NCI-H146 (cell line): ENCODE measurements at regions not wholly inside any gene's neighbourhood (a gene's known extent, or its start where the extent isn't known, plus 50 kb on each side); places are given as distances from the start of the nearest gene placed in this dataset.
"Not testable (repeated sequence)": the region's sequence is repeated elsewhere in the genome, so short reads cannot be mapped to it uniquely, and the experiment has no call there.

Experiments used
- DNase-seq: peaks from one replicate; lab custom pipeline; 2025; lab: John Stamatoyannopoulos, UW

- no peak for DNase-seq
These were observed 120.4 kb upstream of the KYNU start for GRCh38 chr2:142757111-142757510.

DNA sequence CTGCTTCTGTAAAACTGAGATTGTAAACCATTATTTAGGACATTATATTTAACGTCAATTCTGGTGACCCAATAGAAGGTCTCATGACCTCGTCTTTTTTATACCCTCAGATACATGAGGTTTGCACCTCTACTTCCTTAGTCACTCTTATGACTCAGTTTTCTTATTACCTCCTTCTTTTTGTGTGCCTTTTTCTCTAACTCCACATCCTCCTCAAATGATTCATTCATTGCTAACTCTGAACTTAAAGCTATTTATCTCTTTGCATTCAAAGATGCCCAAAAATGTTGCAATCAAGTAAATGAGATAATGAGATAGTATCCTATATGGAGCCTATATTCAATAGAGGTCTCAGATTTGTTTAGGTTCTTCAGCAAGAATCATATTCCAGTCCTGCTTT is 121.0 kb upstream of the KYNU start:
- no peak for DNase-seq

GRCh38 chr2:142755191-142755590 is 122.3 kb upstream of the KYNU start:
- no peak for DNase-seq

GRCh38 chr2:142754182-142754581 is 123.3 kb upstream of the KYNU start:
- no peak for DNase-seq

- no peak for DNase-seq
These were observed 126.6 kb upstream of the KYNU start for GRCh38 chr2:142750858-142751257.

DNA sequence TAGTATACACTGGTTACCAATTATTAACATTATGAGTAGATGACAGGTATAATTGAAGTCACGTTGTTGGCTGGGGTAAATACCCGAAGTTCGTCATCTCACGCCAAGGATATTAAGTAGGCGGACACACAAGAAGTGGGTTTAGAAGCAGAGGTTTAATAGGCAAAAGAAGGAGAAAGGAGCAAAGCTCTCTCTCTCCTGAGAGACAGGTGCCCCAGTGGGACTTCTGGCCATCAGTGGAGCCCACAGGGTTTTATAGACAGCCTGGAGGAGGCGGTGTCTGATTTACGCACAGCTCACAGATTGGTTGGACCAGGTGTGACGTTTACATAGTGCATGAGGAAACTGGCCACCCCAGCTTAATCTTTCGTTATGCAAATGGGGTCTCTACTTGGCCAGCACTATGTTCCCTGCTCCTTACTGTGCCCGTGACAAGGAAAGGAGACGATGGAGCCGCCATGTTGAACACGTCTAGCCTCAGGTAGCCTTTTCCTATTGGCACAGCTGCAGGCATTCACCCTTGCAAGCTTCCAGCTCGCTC is 128.8 kb upstream of the KYNU start:
- no peak for DNase-seq

GRCh38 chr2:142745691-142746090 is 131.8 kb upstream of the KYNU start:
- no peak for DNase-seq

GRCh38 chr2:142742371-142743214 is 134.9 kb upstream of the KYNU start:
- no peak for DNase-seq

DNA sequence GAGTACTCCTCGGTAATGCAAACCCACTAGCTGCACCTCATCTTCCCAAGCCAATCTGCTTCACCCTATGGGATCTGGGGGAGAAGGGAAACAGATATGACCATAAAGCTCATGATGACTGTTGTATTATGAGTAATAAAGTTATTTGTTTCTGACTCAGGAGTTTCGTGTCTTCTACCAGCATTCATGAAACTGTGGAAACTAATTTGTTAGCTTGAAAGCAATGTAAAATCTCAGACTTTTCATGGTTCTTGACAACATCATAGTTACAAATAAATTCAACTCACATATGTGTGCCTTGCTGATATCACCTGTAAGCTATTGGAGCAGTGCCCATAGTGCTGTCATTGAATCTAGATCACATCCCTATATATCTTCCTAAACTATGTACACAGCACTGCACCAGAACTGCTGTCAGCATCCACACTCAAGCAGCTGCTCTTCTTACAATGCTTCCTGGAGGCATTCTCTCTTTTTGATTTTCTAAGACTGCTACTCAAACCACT is 135.6 kb upstream of the KYNU start:
- no peak for DNase-seq

GRCh38 chr2:142734770-142735169 is 142.7 kb upstream of the KYNU start:
- no peak for DNase-seq

DNA sequence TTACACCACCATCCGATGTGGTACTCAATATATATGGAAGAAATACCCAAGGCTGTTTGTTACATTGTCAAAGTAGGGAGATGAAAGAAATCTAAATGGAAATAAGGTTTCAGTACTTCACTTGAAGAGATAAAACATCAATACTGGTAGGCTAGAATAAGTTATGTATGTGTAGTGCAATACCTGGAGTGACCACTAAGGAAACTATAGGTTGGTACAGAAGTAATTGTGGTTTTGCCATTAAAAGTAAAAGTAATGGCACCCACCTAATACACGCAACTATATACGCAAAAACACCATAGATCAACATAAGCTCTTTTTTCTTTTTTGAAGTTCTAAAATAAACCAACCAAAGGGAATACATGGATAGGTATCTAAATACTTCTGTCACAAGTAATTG is 143.2 kb upstream of the KYNU start:
- no peak for DNase-seq

- DNase-seq: not testable (repeated sequence)
These were observed 147.7 kb upstream of the KYNU start for GRCh38 chr2:142729814-142730213.

DNA sequence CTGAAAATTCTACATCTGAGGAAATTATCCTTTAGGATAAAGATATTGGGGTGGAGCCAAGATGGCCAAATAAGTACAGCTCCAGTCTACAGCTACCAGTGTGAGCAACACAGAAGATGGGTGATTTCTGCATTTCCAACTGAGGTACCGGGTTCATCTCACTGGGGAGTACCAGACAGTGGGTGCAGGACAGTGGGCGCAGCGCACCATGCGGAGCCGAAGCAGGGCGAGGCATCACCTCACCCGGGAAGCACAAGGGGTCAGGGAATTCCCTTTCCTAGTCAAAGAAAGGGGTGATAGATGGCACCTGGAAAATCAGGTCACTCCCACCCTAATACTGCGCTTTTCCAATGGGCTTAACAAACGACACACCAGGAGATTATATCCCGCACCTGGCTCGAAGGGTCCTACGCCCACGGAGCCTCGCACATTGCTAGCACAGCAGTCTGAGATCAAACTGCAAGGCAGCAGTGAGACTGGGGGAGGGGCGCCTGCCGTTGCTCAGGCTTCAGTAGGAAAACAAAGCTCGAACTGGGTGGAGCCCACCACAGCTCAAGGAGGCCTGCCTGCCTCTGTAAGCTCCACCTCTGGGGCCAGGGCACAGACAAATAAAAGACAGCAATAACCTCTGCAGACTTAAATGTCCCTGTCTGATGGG is 149.5 kb upstream of the KYNU start:
- DNase-seq: not testable (repeated sequence)

DNA sequence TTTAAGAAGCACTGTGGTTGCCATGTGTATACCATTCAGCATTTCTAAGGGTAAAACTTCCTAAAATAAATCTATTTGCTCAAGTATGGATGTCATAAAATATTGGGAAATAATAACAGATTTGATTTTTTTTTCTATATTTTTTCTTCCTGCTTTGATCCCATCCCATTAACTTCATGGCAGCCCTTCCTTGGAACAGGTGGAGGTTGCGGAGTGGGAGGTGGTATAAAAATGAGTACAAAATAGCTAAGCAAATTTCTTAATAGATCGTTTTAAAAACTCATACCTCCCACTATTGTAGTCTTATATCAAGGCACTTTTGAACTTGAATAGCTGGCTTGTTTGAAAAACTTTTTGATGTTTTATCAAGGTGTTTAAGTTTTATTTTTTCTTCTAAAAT is 152.1 kb upstream of the KYNU start:
- no peak for DNase-seq

GRCh38 chr2:142724713-142725349 is 152.6 kb upstream of the KYNU start:
- DNase-seq: no peak

- DNase-seq: no peak
These were observed 153.3 kb upstream of the KYNU start for GRCh38 chr2:142724186-142724585.

- DNase-seq: no peak
These were observed 154.2 kb upstream of the KYNU start for GRCh38 chr2:142723236-142723635.

GRCh38 chr2:142722569-142722968 is 154.9 kb upstream of the KYNU start:
- DNase-seq: no peak

DNA sequence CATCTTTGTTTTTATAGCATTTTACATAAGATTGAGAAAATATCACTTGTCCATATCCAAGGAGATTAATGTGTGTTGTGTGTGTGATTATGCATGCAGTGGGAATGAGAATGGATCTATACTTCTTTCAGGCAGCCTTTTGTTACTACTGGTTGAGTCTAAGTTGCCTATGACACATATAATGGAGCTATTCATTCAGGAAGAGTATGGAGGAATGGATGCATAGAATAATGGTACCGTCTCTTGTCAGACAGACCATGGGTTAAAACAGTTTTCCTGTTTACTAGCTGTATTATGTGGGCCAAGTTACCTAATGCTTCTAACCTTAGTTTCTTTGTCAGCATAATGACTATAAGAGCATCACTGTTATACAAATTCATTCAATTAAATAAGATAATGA is 155.4 kb upstream of the KYNU start:
- no peak for DNase-seq

DNA sequence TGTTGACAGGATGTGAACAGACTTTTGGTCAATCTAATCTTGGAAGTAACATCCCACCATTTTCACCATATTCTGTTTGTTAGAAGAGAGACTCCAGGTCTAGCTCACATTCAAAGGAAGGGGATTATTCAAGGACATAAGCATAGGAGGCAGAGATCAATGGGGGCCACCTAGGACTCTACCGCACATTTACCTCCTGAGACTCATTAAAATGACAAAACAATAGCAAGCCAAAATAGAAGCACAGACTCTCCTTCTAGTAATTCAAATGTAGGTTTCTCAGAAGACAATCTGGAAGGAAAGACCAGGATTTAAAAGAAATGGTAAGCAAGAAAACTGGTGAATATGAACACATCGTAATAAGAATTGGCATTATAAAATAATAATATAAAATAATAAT is 156.4 kb upstream of the KYNU start:
- no peak for DNase-seq

- DNase-seq: no peak
These were observed 158.8 kb upstream of the KYNU start for GRCh38 chr2:142718576-142719155.
